Astrocyte (in vitro differentiated cells and primary cell): ENCODE measurements at regions not wholly inside any gene's neighbourhood (a gene's known extent, or its start where the extent isn't known, plus 50 kb on each side); places are given as distances from the start of the nearest gene placed in this dataset.

Source experiments
- EZH2 ChIP-seq: IDR thresholded peaks from 2 replicates; pipeline ENCODE4 v1.6.1; 2012; ENCODE audit warnings: mild to moderate bottlenecking, low read length, inconsistent platforms; ENCODE audit not compliant: insufficient read depth
- TF ChIP-seq, protein P1 (sequence below): IDR thresholded peaks from 2 replicates; pipeline ENCODE4 v1.5.1; 2011; ENCODE audit warnings: low read depth, mild to moderate bottlenecking, inconsistent platforms, low read length, moderate library complexity; ENCODE audit not compliant: insufficient read depth

DNA sequence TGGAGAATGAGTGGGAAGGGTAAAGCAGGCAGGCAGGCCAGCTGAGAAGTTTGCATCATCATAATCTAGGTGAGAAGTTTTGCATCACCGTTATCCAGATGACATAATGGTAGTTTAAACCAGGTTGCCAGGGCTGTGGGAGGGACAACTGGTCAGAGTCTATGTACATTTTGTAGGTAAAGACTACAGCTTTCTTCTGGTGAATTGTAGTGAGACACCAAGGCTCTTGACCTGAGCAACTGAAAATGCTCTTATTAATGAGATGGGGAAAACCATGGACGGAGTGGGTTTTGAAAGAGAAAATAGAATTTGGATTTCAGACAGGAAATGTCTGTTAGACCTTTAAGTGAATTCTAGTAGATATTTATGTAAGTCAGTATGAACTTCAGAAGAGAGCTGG lies 76.0 kb upstream of the VEGFC start:
- TF ChIP-seq, protein P1, sequence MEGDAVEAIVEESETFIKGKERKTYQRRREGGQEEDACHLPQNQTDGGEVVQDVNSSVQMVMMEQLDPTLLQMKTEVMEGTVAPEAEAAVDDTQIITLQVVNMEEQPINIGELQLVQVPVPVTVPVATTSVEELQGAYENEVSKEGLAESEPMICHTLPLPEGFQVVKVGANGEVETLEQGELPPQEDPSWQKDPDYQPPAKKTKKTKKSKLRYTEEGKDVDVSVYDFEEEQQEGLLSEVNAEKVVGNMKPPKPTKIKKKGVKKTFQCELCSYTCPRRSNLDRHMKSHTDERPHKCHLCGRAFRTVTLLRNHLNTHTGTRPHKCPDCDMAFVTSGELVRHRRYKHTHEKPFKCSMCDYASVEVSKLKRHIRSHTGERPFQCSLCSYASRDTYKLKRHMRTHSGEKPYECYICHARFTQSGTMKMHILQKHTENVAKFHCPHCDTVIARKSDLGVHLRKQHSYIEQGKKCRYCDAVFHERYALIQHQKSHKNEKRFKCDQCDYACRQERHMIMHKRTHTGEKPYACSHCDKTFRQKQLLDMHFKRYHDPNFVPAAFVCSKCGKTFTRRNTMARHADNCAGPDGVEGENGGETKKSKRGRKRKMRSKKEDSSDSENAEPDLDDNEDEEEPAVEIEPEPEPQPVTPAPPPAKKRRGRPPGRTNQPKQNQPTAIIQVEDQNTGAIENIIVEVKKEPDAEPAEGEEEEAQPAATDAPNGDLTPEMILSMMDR = no peak
- no peak for TF ChIP-seq EZH2
